ENCODE measurements at regions not wholly inside any gene's neighbourhood (a gene's known extent, or its start where the extent isn't known, plus 50 kb on each side); places are given as distances from the start of the nearest gene placed in this dataset.

DNA sequence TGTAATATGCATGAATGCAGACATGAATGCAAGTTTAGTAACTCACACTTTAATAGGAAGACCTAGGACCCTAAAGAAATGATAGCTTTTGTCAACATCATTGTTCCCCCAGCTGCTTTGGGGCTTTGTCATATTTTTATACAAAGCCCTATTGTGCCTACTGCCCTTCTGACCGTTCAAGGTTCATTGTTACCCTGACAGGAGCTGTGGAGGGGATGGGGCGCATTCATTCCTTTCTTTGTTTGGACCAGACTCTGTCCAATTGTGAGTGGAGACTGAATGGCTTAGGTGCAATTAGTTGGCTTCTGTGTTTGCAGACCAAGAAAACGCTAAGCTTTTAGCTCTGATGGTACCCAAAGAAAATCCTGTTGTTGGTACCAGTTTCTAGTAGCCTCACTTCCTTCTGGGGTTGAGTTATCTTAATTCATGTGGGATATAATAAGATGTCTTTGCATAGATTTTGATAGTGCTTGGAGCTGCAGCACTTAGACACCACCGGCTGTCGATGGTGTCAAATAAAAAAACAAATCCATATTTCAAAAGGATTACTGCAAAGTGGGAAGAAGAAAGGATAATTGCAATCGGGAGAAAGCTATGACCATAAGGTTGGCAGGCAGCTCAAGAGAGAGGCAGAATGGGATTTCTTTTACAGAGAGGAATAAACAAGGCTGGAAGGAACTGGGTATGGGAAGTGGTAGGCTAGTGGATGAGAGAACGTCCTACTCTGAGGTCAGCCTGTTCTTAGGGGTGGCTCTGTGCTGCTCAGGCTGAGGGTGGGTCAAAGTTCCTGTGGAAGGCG, 133.9 kb upstream of the TMTC4 start (continued):
- TF ChIP-seq DBP (CRISPR knock-in tag; IDR thresholded peaks at IDR 0.05; ENCODE audit: not compliant biosample characterization) (no peak), POGZ (CRISPR knock-in tag; IDR thresholded peaks at IDR 0.05) (0 out of 2 replicates have a peak, but pooled peaks have one; percentile 38), ZNF720 (CRISPR knock-in tag; IDR thresholded peaks at IDR 0.05) (no peak), ZBTB20 (CRISPR knock-in tag; IDR thresholded peaks at IDR 0.05; ENCODE audit: borderline replicate concordance, low read depth) (no peak), CENPT (CRISPR knock-in tag; IDR thresholded peaks at IDR 0.05; ENCODE audit: low read depth) (no peak), SOX13 (IDR thresholded peaks at IDR 0.05) (peak; percentile 99), SOX13 (CRISPR knock-in tag; conservative IDR thresholded peaks at IDR 0.05 in 1 of 2, IDR thresholded peaks at IDR 0.05 in 1 of 2) (peak in 1 of 2 experiments; percentile 100; a peak in 2 of 4 replicates), JARID2 (CRISPR knock-in tag; IDR thresholded peaks at IDR 0.05; ENCODE audit: insufficient replicate concordance) (no peak), RARA (CRISPR knock-in tag; IDR thresholded peaks at IDR 0.05) (peak; percentile 87), RBFOX2 (IDR thresholded peaks at IDR 0.05; ENCODE audit: low read depth, low read length) (no peak), PAF1 (CRISPR knock-in tag; IDR thresholded peaks at IDR 0.05) (no peak), ZNF891 (CRISPR knock-in tag; IDR thresholded peaks at IDR 0.05) (no peak), NR2F1 (CRISPR knock-in tag; IDR thresholded peaks at IDR 0.05) (peak in 1 of 2 experiments; percentile 50; a peak in 1 of 4 replicates), ZZZ3 (CRISPR knock-in tag; IDR thresholded peaks at IDR 0.05; ENCODE audit: borderline replicate concordance) (no peak), TRIM24 (CRISPR knock-in tag; IDR thresholded peaks at IDR 0.05) (no peak), RCOR2 (CRISPR knock-in tag; IDR thresholded peaks at IDR 0.05) (0 out of 2 replicates have a peak, but pooled peaks have one; percentile 29), SRSF1 (optimal IDR thresholded peaks at IDR 0.05; ENCODE audit: low read depth, low read length) (no peak), FOXP1 (IDR thresholded peaks at IDR 0.05) (no peak), FOXP1 (CRISPR knock-in tag; IDR thresholded peaks at IDR 0.05) (0 out of 2 replicates have a peak, but pooled peaks have one; percentile 17), NFE2L1 (CRISPR knock-in tag; IDR thresholded peaks at IDR 0.05; ENCODE audit: borderline replicate concordance) (no peak), FOSL2 (CRISPR knock-in tag; IDR thresholded peaks at IDR 0.05) (peak; percentile 79), KDM1A (CRISPR knock-in tag; IDR thresholded peaks at IDR 0.05) (peak; percentile 59; the same call in 1 of the 2 replicates), CHD2 (IDR thresholded peaks at IDR 0.05; ENCODE audit: low read depth, low read length) (no peak), RXRA (CRISPR knock-in tag; IDR thresholded peaks at IDR 0.05) (peak; percentile 61; the same call in 1 of the 2 replicates), FOXK2 (IDR thresholded peaks at IDR 0.05) (no peak), ZNF776 (CRISPR knock-in tag; IDR thresholded peaks at IDR 0.05) (no peak), LCORL (IDR thresholded peaks at IDR 0.05) (no peak), LCORL (CRISPR knock-in tag; IDR thresholded peaks at IDR 0.05) (peak; percentile 29; the same call in 1 of the 2 replicates)
- TF ChIP-seq, protein P1, sequence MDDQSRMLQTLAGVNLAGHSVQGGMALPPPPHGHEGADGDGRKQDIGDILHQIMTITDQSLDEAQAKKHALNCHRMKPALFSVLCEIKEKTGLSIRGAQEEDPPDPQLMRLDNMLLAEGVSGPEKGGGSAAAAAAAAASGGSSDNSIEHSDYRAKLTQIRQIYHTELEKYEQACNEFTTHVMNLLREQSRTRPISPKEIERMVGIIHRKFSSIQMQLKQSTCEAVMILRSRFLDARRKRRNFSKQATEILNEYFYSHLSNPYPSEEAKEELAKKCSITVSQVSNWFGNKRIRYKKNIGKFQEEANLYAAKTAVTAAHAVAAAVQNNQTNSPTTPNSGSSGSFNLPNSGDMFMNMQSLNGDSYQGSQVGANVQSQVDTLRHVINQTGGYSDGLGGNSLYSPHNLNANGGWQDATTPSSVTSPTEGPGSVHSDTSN (CRISPR knock-in tag; IDR thresholded peaks at IDR 0.05; ENCODE audit: borderline replicate concordance): no peak
- TF ChIP-seq, protein P2, sequence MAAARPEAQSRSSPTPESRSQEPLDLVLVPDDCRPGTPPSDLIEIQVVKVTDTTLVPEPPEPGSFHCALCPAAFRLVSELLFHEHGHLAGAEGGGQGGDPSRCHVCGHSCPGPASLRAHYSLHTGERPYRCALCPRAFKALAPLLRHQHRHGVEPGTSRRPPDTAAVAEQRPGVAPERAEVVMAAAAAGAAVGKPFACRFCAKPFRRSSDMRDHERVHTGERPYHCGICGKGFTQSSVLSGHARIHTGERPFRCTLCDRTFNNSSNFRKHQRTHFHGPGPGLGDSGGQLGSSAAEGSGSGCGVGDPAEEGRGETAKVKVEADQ (CRISPR knock-in tag; IDR thresholded peaks at IDR 0.05; ENCODE audit: borderline replicate concordance): no peak
